BJ (cell line): ENCODE measurements at regions not wholly inside any gene's neighbourhood (a gene's known extent, or its start where the extent isn't known, plus 50 kb on each side); places are given as distances from the start of the nearest gene placed in this dataset.

Source experiments
- CTCF ChIA-PET: fragments of 350-600 bp; formaldehyde crosslinking; extraction: SDS; loops from one replicate; lab custom pipeline; 2021; ENCODE audit warnings: antibody characterized with exemption, inconsistent platforms; lab: Yijun Ruan, JAX
- POLR2A ChIA-PET: fragments of 300-600 bp; sonication (Branson Sonifier 250); formaldehyde crosslinking; extraction: SDS; loops from one replicate; lab custom pipeline; 2021; ENCODE audit warnings: antibody characterized with exemption; lab: Charles Lee
- DNase-seq: peaks from one replicate; pipeline ENCODE4 v3.0.0-alpha.2; 2011; ENCODE audit warnings: low read depth
- H3K27me3 ChIP-seq: 2 replicates; pipeline ENCODE4 v1.6.0; 2011; ENCODE audit warnings: low read length; ENCODE audit not compliant: control insufficient read depth, insufficient read depth
- H3K36me3 ChIP-seq: 2 replicates; pipeline ENCODE4 v1.5.1; 2011; ENCODE audit warnings: low read length; ENCODE audit not compliant: control insufficient read depth, insufficient read depth
- H3K4me3 ChIP-seq: 2 replicates; pipeline ENCODE4 v1.5.1; 2011; ENCODE audit warnings: low read depth, mild to moderate bottlenecking, control low read depth, low read length
- CTCF ChIP-seq: IDR thresholded peaks from 2 replicates; pipeline ENCODE4 v1.5.1; 2011; ENCODE audit warnings: low read depth, mild to moderate bottlenecking, control low read depth, inconsistent platforms, low read length, moderate library complexity; ENCODE audit not compliant: insufficient read depth

GRCh38 chr4:141350122-141350905 lies 129.6 kb downstream of the ZNF330 start:
- ChIA-PET POLR2A (no interaction called here), CTCF (interaction anchor here (0.6 to 1.1 kb wide), 3 partner anchors 96 to 500 kb away, joined by 3 read pairs; no protein-coding TSS in a partner anchor)
- no peak for TF ChIP-seq CTCF
- DNase-seq, result peak; percentile 48
- no peaks in the 10 kb centered on the region for H3K36me3 ChIP-seq
- no peaks in the 10 kb centered on the region for H3K27me3 ChIP-seq
- no peak overlapping the region for H3K4me3 ChIP-seq

GRCh38 chr4:141352331-141352730 lies 131.6 kb downstream of the ZNF330 start:
- Histone ChIP-seq H3K36me3 (no peaks in the 10 kb centered on the region), H3K4me3 (no peak overlapping the region), H3K27me3 (no peaks in the 10 kb centered on the region)
- POLR2A ChIA-PET, result interaction anchor here (0.7 kb wide), 1 partner anchor 284 kb away, joined by 5 read pairs; the partner anchor contains the start of gene IL15
- TF ChIP-seq CTCF, result no peak
- CTCF ChIA-PET, result no interaction called here
- no peak for DNase-seq

DNA sequence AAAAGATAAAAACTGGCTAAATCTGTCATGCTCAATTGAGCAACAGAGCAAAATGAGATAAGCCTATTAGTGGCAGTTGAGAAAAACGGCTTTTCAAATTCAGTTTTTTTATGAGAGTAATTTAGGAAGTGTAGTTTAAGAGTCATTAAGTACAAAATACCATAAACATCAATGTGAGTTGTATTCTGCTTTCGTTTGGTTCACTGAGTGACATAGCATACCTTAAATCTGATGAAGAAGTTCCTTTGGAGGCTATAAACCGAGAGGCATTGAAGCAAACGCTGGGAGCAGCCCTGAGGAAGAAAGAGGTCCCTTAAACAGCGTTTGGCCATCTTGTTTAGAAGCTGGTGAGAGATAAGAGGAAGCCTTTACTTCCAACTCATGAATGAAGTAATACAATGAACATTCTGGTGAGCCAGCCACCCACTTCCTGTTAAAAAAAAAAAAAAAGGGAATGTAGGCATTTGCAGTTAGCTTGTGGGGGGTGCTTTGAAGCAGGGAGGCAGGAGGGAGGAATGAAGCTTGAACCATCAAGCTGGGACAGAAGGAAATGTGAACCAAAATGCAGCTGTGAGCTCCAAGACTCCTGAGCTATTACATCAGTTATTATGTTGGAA lies 132.3 kb downstream of the ZNF330 start:
- DNase-seq, result peak; percentile 41
- POLR2A ChIA-PET, result interaction anchor here (0.6 to 1.2 kb wide), 5 partner anchors 24 to 815 kb away, joined by 3 to 10 read pairs (median 5); partner anchors contain the start of gene IL15

GRCh38 chr4:141356321-141356962 lies 135.7 kb downstream of the ZNF330 start:
- CTCF ChIA-PET, result no interaction called here
- no peak for DNase-seq

More for the DNA sequence above, 132.3 kb downstream of the ZNF330 start:
- no peak for TF ChIP-seq CTCF
- CTCF ChIA-PET, result interaction anchor here (0.5 to 1.0 kb wide), 2 partner anchors 22 to 195 kb away, joined by 3 to 5 read pairs; no protein-coding TSS in a partner anchor
- Histone ChIP-seq H3K27me3 (no peaks in the 10 kb centered on the region), H3K36me3 (no peaks in the 10 kb centered on the region), H3K4me3 (no peak overlapping the region)

More at GRCh38 chr4:141356321-141356962, 135.7 kb downstream of the ZNF330 start:
- Histone ChIP-seq H3K4me3 (no peak overlapping the region), H3K27me3 (no peaks in the 10 kb centered on the region), H3K36me3 (no peaks in the 10 kb centered on the region)
- POLR2A ChIA-PET, result no interaction called here
- TF ChIP-seq CTCF, result no peak
